Keratinocyte (primary cell): ENCODE measurements at regions not wholly inside any gene's neighbourhood (a gene's known extent, or its start where the extent isn't known, plus 50 kb on each side); places are given as distances from the start of the nearest gene placed in this dataset.
"Not testable (repeated sequence)": the region's sequence is repeated elsewhere in the genome, so short reads cannot be mapped to it uniquely, and the experiment has no call there.

Source experiments
- DNase-seq: peaks from one replicate; pipeline ENCODE4 v3.0.0-alpha.2; 2011; ENCODE audit warnings: low read depth, missing footprints, low spot score
- FAIRE-seq: peaks from 2 replicates; lab custom pipeline; 2011; peaks lifted over from hg19 to GRCh38; lab: Jason Lieb, UNC
- H2AFZ ChIP-seq: 2 replicates; pipeline ENCODE4 v1.6.0; 2012; ENCODE audit warnings: low read length, control low read depth, inconsistent platforms; ENCODE audit not compliant: control insufficient read depth
- H3K27ac ChIP-seq: 2 replicates; pipeline ENCODE4 v1.5.1; 2011; ENCODE audit warnings: low read length; ENCODE audit not compliant: control insufficient read depth, insufficient read depth
- H3K27me3 ChIP-seq: 3 replicates; pipeline ENCODE4 v1.6.0; 2011; ENCODE audit warnings: low read length; ENCODE audit not compliant: control insufficient read depth, insufficient read depth; ENCODE audit errors: extremely low read depth
- H3K36me3 ChIP-seq, 2 experiments: 2 replicates in 1 of 2; 3 replicates in 1 of 2; pipeline ENCODE4 v1.5.1; 2011; ENCODE audit warnings: low read length in 2 of 2, mild to moderate bottlenecking in 1 of 2; ENCODE audit not compliant: control insufficient read depth in 2 of 2, insufficient read depth in 2 of 2; ENCODE audit errors: extremely low read depth in 1 of 2
- H3K4me1 ChIP-seq: 3 replicates; pipeline ENCODE4 v1.5.1; 2011; ENCODE audit warnings: low read length; ENCODE audit not compliant: control insufficient read depth, insufficient read depth; ENCODE audit errors: extremely low read depth
- H3K4me2 ChIP-seq: 3 replicates; pipeline ENCODE4 v1.6.0; 2011; ENCODE audit warnings: low read depth, low read length; ENCODE audit not compliant: control insufficient read depth, insufficient read depth; ENCODE audit errors: extremely low read depth
- H3K4me3 ChIP-seq, 3 experiments: fragments of 200-600 bp in 1 of 3; sonication (generic) in 1 of 3; 2 replicates in 2 of 3; 3 replicates in 1 of 3; pipeline ENCODE4 v1.5.1; 2011 to 2016; ENCODE audit warnings: low read length in 3 of 3, mild to moderate bottlenecking in 3 of 3, control low read depth in 2 of 3, inconsistent platforms in 1 of 3, low read depth in 1 of 3, mixed read lengths in 1 of 3, mixed run types in 1 of 3, moderate library complexity in 1 of 3; ENCODE audit not compliant: control insufficient read depth in 2 of 3, insufficient read depth in 2 of 3; ENCODE audit errors: extremely low read depth in 1 of 3
- H3K79me2 ChIP-seq: 2 replicates; pipeline ENCODE4 v1.6.0; 2012; ENCODE audit warnings: low read length; ENCODE audit not compliant: control insufficient read depth, insufficient read depth
- H3K9ac ChIP-seq: 3 replicates; pipeline ENCODE4 v1.6.0; 2011; ENCODE audit warnings: low read length; ENCODE audit not compliant: control insufficient read depth, insufficient read depth; ENCODE audit errors: extremely low read depth
- H3K9me1 ChIP-seq: 3 replicates; pipeline ENCODE4 v1.6.0; 2011; ENCODE audit warnings: low read length; ENCODE audit not compliant: control insufficient read depth, insufficient read depth; ENCODE audit errors: extremely low read depth
- H3K9me3 ChIP-seq: 2 replicates; pipeline ENCODE4 v1.5.1; 2012; ENCODE audit warnings: low read depth, low read length; ENCODE audit not compliant: control insufficient read depth
- H4K20me1 ChIP-seq: 3 replicates; pipeline ENCODE4 v1.6.0; 2011; ENCODE audit warnings: low read length; ENCODE audit not compliant: control insufficient read depth, insufficient read depth; ENCODE audit errors: extremely low read depth
- CTCF ChIP-seq, 3 experiments: IDR thresholded peaks in 1 of 3; conservative IDR thresholded peaks in 1 of 3; optimal IDR thresholded peaks in 1 of 3; 2 replicates in 2 of 3; 3 replicates in 1 of 3; pipeline versions ENCODE3 to v1.5.1; 2011; ENCODE audit warnings: low read length in 3 of 3, mild to moderate bottlenecking in 3 of 3, moderate library complexity in 2 of 3, control low read depth in 1 of 3, inconsistent platforms in 1 of 3; ENCODE audit not compliant: insufficient read depth in 2 of 3; ENCODE audit errors: extremely low read depth in 1 of 3
- EZH2 ChIP-seq: IDR thresholded peaks from one replicate; pipeline ENCODE4 v1.6.1; 2012; ENCODE audit warnings: inconsistent platforms, mild to moderate bottlenecking, low read length, moderate library complexity
- dilution Hi-C: fragments of 300-500 bp; cut with MboI; formaldehyde crosslinking; loops from one replicate; pipeline ENCODE4 v1.7.0; 2020; ENCODE audit warnings: low sequenced_read_pairs; ENCODE audit not compliant: extremely low pct_ligation_motif_present

DNA sequence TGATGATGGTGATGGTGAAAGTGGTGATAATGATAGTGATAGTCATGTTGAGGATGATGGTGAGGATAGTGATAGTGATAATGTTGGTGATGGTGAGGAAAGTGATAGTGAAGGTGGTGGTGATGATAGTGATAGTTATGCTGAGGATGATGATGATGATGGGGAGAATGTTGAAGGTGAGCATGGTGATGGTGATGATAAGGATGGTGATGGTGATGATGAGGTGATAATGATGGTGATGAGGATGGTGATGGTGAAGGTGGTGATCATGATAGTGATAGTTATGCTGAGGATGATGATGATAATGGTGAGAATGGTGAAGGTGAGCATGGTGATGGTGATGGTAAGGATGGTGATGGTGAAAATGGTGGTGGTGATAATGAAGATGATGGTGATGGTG is 64.9 kb upstream of the ZNF337 start:
- no peaks in the 10 kb centered on the region for H4K20me1 ChIP-seq
- H2AFZ ChIP-seq: no peak overlapping the region
- H3K27ac ChIP-seq: no peak overlapping the region
- dilution Hi-C loops: no loop called here
- DNase-seq: no peak
- TF ChIP-seq CTCF (optimal IDR thresholded peaks at IDR 0.05 in 1 of 3, IDR thresholded peaks at IDR 0.05 in 1 of 3, conservative IDR thresholded peaks at IDR 0.05 in 1 of 3; ENCODE audit: extremely low read depth in 1 of 3, insufficient read depth in 2 of 3, low read length in 3 of 3): no peak
- no peak for TF ChIP-seq EZH2
- H3K79me2 ChIP-seq: no peaks in the 10 kb centered on the region
- no peaks in the 10 kb centered on the region for H3K36me3 ChIP-seq
- H3K9ac ChIP-seq: no peak overlapping the region
- no peak for FAIRE-seq
- no peaks in the 10 kb centered on the region for H3K4me1 ChIP-seq
- no peaks in the 10 kb centered on the region for H3K27me3 ChIP-seq
- H3K4me2 ChIP-seq: no peak overlapping the region
- H3K9me3 ChIP-seq: no peaks in the 10 kb centered on the region
- no peak overlapping the region for H3K4me3 ChIP-seq
- H3K9me1 ChIP-seq: no peaks in the 10 kb centered on the region

DNA sequence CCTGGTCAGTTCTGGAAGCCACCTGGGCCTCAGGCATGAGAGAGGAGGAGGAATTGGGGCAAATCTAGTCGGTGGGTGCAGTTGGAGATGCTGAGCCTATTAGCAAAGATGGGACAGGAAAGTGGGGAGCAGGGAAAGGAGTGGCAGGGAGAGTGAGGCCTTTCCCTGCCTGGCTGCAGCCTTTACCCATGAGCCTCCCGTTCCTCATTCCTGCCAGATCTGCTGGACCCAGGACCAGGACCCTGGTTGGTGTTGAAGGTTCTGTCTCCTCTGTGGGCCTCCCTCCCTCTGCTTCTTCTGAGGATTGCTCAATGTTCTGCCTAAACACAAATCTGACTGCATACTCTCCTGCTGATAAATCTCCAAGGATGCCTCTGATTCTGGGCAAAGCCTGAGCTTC is 64.4 kb upstream of the ZNF337 start:
- H4K20me1 ChIP-seq, H3K9ac ChIP-seq, H3K9me3 ChIP-seq, H3K4me2 ChIP-seq, H3K9me1 ChIP-seq, H2AFZ ChIP-seq, H3K27ac ChIP-seq, DNase-seq, H3K4me1 ChIP-seq, H3K36me3 ChIP-seq, H3K4me3 ChIP-seq, H3K27me3 ChIP-seq, FAIRE-seq, dilution Hi-C loops, H3K79me2 ChIP-seq: not testable (repeated sequence)
